Epithelial cell of proximal tubule (primary cell): ENCODE measurements at regions not wholly inside any gene's neighbourhood (a gene's known extent, or its start where the extent isn't known, plus 50 kb on each side); places are given as distances from the start of the nearest gene placed in this dataset.

ENCODE experiments used
- DNase-seq: peaks from one replicate; pipeline ENCODE4 v3.0.0-alpha.2; 2011; ENCODE audit warnings: low read depth
- H3K4me3 ChIP-seq: 2 replicates; pipeline ENCODE4 v1.5.1; 2011; ENCODE audit warnings: low read depth, mild to moderate bottlenecking, low read length
- CTCF ChIP-seq: conservative IDR thresholded peaks from 2 replicates; pipeline ENCODE4 v1.5.1; 2012; ENCODE audit warnings: low read depth, mild to moderate bottlenecking, low read length

GRCh38 chr4:80139671-80140070 is 57.6 kb upstream of the PRDM8 start:
- no peak for TF ChIP-seq CTCF
- no peak for DNase-seq
- no peak overlapping the region for H3K4me3 ChIP-seq

GRCh38 chr4:80138551-80139538 is 58.5 kb upstream of the PRDM8 start:
- H3K4me3 ChIP-seq = no peak overlapping the region
- no peak for DNase-seq
- no peak for TF ChIP-seq CTCF

- no peak for TF ChIP-seq CTCF
- no peak overlapping the region for H3K4me3 ChIP-seq
These were observed 59.7 kb upstream of the PRDM8 start for GRCh38 chr4:80137631-80138030.

GRCh38 chr4:80136270-80136669 is 61.0 kb upstream of the PRDM8 start:
- no peak for DNase-seq

More at GRCh38 chr4:80137631-80138030, 59.7 kb upstream of the PRDM8 start:
- DNase-seq = no peak

GRCh38 chr4:80135702-80136058 is 61.6 kb upstream of the PRDM8 start:
- no peak for DNase-seq
- H3K4me3 ChIP-seq = no peak overlapping the region
- no peak for TF ChIP-seq CTCF

More at GRCh38 chr4:80136270-80136669, 61.0 kb upstream of the PRDM8 start:
- TF ChIP-seq CTCF = no peak
- H3K4me3 ChIP-seq = no peak overlapping the region

GRCh38 chr4:80134936-80135701 is 62.1 kb upstream of the ANTXR2 start:
- no peak for DNase-seq
- no peak for TF ChIP-seq CTCF
- H3K4me3 ChIP-seq = no peak overlapping the region
